Tibial artery (tissue), 4 donors: ENCODE measurements at regions not wholly inside any gene's neighbourhood (a gene's known extent, or its start where the extent isn't known, plus 50 kb on each side); places are given as distances from the start of the nearest gene placed in this dataset.
"Not testable (repeated sequence)": the region's sequence is repeated elsewhere in the genome, so short reads cannot be mapped to it uniquely, and the experiment has no call there.

ENCODE experiments used
- DNase-seq, 2 donors: peaks; one replicate each; pipeline ENCODE4 v3.0.0-alpha.2; 2019
- H3K27ac ChIP-seq, 2 donors: fragments of 200-600 bp; sonication (generic) in 1 of 2; 1 replicate in 1 of 2; 2 replicates in 1 of 2; pipeline ENCODE4 v1.5.1; 2018 to 2019; ENCODE audit warnings: mild to moderate bottlenecking in 1 of 2
- H3K27me3 ChIP-seq, 2 donors: fragments of 200-600 bp; sonication (generic) in 1 of 2; one replicate each; pipeline versions ENCODE4 v1.5.1 to v1.6.0; 2016 to 2019
- H3K36me3 ChIP-seq, 3 donors: fragments of 200-600 bp; sonication (generic) in 2 of 3; one replicate each; pipeline ENCODE4 v1.5.1; 2016 to 2019; ENCODE audit warnings: mild to moderate bottlenecking in 2 of 3
- H3K4me1 ChIP-seq, 4 donors: fragments of 200-600 bp; sonication (generic) in 2 of 4; 1 replicate in 3 of 4; 2 replicates in 1 of 4; pipeline ENCODE4 v1.5.1; 2016 to 2019
- H3K4me3 ChIP-seq, 2 donors: fragments of 200-600 bp; sonication (generic) in 1 of 2; 1 replicate in 1 of 2; 2 replicates in 1 of 2; pipeline ENCODE4 v1.5.1; 2018 to 2019; ENCODE audit warnings: mild to moderate bottlenecking in 2 of 2
- H3K9me3 ChIP-seq, 3 donors: fragments of 200-600 bp; sonication (generic) in 1 of 3; one replicate each; pipeline ENCODE4 v1.5.1; 2016 to 2019
- CTCF ChIP-seq, 2 experiments: fragments of 200-600 bp in 1 of 2; fragments of 450-650 bp in 1 of 2; IDR thresholded peaks; one replicate each; pipeline ENCODE4 v1.5.1; 2017 to 2019; ENCODE audit warnings: antibody characterized with exemption in 2 of 2, mild to moderate bottlenecking in 1 of 2, moderate library complexity in 1 of 2
- intact Hi-C: fragments of 100-400 bp; cut with DNase I; formaldehyde crosslinking; loops from one replicate; pipeline ENCODE4 v1.15.0; 2023; ENCODE audit warnings: low total_unique reads

GRCh38 chr3:26205475-26205874 is 415.6 kb downstream of the OXSM start:
- Histone ChIP-seq H3K4me3 (no peak overlapping the region), H3K36me3 (no peaks in the 10 kb centered on the region), H3K27me3 (no peaks in the 10 kb centered on the region), H3K9me3 (no peaks in the 10 kb centered on the region), H3K4me1 (no peaks in the 10 kb centered on the region), H3K27ac (no peak overlapping the region)
- DNase-seq, result no peak
- TF ChIP-seq CTCF (IDR thresholded peaks at IDR 0.05), result no peak
- intact Hi-C loops, result no loop called here

- Histone ChIP-seq H3K27ac (no peak overlapping the region), H3K4me1 (no peaks in the 10 kb centered on the region), H3K27me3 (no peaks in the 10 kb centered on the region), H3K9me3 (peaks cover 0 to 4% (median 0%) of the 10 kb centered on the region in 3 donors), H3K4me3 (no peak overlapping the region), H3K36me3 (no peaks in the 10 kb centered on the region)
- TF ChIP-seq CTCF (IDR thresholded peaks at IDR 0.05), result no peak
- intact Hi-C loops, result no loop called here
- DNase-seq, result no peak
These were observed 414.4 kb upstream of the LRRC3B start for GRCh38 chr3:26208201-26208600.

- intact Hi-C loops, result no loop called here
- Histone ChIP-seq H3K4me1 (no peaks in the 10 kb centered on the region), H3K4me3 (no peak overlapping the region), H3K27me3 (no peaks in the 10 kb centered on the region), H3K27ac (no peak overlapping the region), H3K9me3 (no peaks in the 10 kb centered on the region), H3K36me3 (no peaks in the 10 kb centered on the region)
- no peak for DNase-seq
- no peak for TF ChIP-seq CTCF (IDR thresholded peaks at IDR 0.05)
These were observed 392.8 kb upstream of the LRRC3B start for GRCh38 chr3:26229801-26230200.

GRCh38 chr3:26233374-26233773 is 389.2 kb upstream of the LRRC3B start:
- Histone ChIP-seq H3K27me3 (no peaks in the 10 kb centered on the region), H3K4me3 (no peak overlapping the region), H3K36me3 (no peaks in the 10 kb centered on the region), H3K4me1 (no peaks in the 10 kb centered on the region), H3K27ac (no peak overlapping the region), H3K9me3 (no peaks in the 10 kb centered on the region)
- intact Hi-C loops, result no loop called here
- no peak for DNase-seq
- no peak for TF ChIP-seq CTCF (IDR thresholded peaks at IDR 0.05)

GRCh38 chr3:26236531-26236930 is 386.0 kb upstream of the LRRC3B start:
- TF ChIP-seq CTCF (IDR thresholded peaks at IDR 0.05), result no peak
- Histone ChIP-seq H3K27me3 (no peaks in the 10 kb centered on the region), H3K9me3 (no peaks in the 10 kb centered on the region), H3K4me1 (no peaks in the 10 kb centered on the region), H3K36me3 (no peaks in the 10 kb centered on the region), H3K4me3 (no peak overlapping the region), H3K27ac (no peak overlapping the region)
- DNase-seq, result no peak
- intact Hi-C loops, result no loop called here

- intact Hi-C loops, result no loop called here
- Histone ChIP-seq H3K4me1 (no peaks in the 10 kb centered on the region), H3K27me3 (no peaks in the 10 kb centered on the region), H3K4me3 (no peak overlapping the region), H3K9me3 (no peaks in the 10 kb centered on the region), H3K36me3 (no peaks in the 10 kb centered on the region), H3K27ac (no peak overlapping the region)
- TF ChIP-seq CTCF (IDR thresholded peaks at IDR 0.05), result no peak
- no peak for DNase-seq
These were observed 385.4 kb upstream of the LRRC3B start for GRCh38 chr3:26237036-26237682.

GRCh38 chr3:26244586-26244985 is 378.0 kb upstream of the LRRC3B start:
- H3K27me3 ChIP-seq, H3K4me3 ChIP-seq, H3K36me3 ChIP-seq, H3K9me3 ChIP-seq, DNase-seq, H3K4me1 ChIP-seq, intact Hi-C loops, H3K27ac ChIP-seq: not testable (repeated sequence)
